ACHN (cell line): ENCODE measurements at regions not wholly inside any gene's neighbourhood (a gene's known extent, or its start where the extent isn't known, plus 50 kb on each side); places are given as distances from the start of the nearest gene placed in this dataset.

Experiments used
- DNase-seq: peaks from one replicate; pipeline ENCODE4 v3.0.0-alpha.2; 2015
- in situ Hi-C: cut with HindIII; loops from 2 replicates; pipeline ENCODE4 v1.10.0; 2017; ENCODE audit warnings: low sequenced_read_pairs, low pct_ligation_motif_present, low pct_unique_long_range_greater_than_20kb

- in situ Hi-C loops, result no loop called here
- no peak for DNase-seq
These were observed 103.7 kb upstream of the ASIC2 start for GRCh38 chr17:33396818-33397217.

- no peak for DNase-seq
- in situ Hi-C loops, result no loop called here
These were observed 105.3 kb upstream of the ASIC2 start for GRCh38 chr17:33398386-33398785.

DNA sequence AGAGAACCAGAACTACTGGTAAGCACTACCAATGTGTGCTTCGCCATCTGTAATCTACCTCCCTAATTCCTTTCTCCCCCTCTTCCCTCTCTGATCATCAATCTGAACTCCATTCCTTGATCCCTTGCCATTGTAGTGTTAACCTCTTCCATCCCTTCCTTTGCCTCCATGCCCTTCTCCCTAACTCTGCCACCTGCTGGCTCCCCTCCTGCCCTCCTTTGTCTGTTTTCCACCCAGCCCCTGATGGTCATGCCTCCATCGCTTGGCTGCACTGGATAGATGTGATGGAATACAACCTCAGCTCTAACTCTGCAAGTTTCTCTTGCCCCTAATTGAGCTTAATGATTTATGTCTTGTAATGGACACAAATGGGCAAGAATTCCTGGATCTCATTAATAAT lies 108.2 kb upstream of the ASIC2 start:
- DNase-seq, result no peak
- in situ Hi-C loops, result no loop called here

GRCh38 chr17:33403194-33403593 lies 110.1 kb upstream of the ASIC2 start:
- in situ Hi-C loops, result no loop called here
- DNase-seq, result no peak

GRCh38 chr17:33404070-33404819 lies 111.2 kb upstream of the ASIC2 start:
- no peak for DNase-seq
- in situ Hi-C loops, result no loop called here

- DNase-seq, result no peak
- in situ Hi-C loops, result no loop called here
These were observed 123.0 kb upstream of the ASIC2 start for GRCh38 chr17:33416131-33416530.

- in situ Hi-C loops, result no loop called here
- DNase-seq, result no peak
These were observed 128.8 kb upstream of the ASIC2 start for GRCh38 chr17:33421933-33422332.

DNA sequence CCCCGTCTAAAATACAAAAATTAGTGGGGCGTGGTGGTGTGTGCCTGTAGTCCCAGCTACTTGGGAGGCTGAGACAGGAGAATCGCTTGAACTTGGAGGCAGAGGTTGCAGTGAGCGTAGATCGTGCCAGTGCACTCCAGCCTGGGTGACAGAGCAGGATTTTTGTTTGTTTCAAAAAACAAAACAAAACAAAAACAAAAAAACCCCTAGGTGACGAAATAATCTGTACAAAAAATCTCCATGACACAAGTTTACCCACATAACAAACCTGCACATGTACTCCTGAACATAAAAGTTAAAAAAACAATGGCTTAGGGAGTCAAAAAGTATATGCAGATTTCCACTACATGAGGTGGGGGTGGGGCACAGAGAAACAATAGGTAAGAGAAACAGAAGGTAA lies 140.5 kb upstream of the ASIC2 start:
- no peak for DNase-seq
- in situ Hi-C loops, result no loop called here

DNA sequence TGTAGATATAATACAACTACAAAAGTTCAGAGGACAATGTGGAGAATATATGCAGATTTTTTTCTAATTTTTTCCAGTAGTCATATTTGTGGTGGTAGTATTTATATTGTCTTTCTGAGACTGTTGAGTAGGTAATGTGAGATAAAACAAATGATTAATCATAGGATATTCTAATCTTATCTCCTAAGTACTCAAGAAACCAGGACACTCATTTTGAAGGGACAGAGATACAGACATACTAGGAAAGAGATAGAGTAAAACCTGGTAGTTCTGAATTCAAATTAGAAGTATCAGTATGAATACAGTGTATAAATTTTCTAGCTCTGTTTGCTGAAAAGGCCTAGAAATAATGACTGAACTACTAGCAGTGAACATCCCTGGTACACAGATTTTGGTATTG lies 141.7 kb upstream of the ASIC2 start:
- DNase-seq, result no peak
- in situ Hi-C loops, result no loop called here

- DNase-seq, result no peak
- in situ Hi-C loops, result no loop called here
These were observed 142.7 kb upstream of the ASIC2 start for GRCh38 chr17:33435721-33436301.

- in situ Hi-C loops, result no loop called here
- peak; percentile 13 for DNase-seq
These were observed 143.2 kb upstream of the ASIC2 start for GRCh38 chr17:33436321-33436720.

DNA sequence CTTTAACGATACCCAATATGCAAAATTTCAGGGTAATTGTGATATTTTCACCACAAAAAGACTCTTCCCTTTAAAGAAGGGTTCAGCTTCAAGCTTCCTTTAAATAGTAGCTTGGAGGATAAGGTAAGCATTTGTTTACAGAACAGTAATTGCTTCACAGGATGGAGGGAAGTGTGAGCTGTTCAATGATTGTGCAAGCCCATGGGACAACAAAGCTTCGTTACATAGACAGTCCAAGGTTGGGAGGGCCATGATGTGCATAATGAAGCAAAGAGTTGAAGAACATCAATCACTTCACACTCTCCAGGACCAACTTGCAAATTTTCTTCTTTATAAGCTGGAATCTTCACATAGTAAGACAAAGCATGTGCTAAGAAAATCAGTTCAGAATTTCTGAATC lies 145.0 kb upstream of the ASIC2 start:
- DNase-seq, result no peak
- in situ Hi-C loops, result no loop called here

GRCh38 chr17:33438578-33438977 lies 145.5 kb upstream of the ASIC2 start:
- no peak for DNase-seq
- in situ Hi-C loops, result no loop called here

DNA sequence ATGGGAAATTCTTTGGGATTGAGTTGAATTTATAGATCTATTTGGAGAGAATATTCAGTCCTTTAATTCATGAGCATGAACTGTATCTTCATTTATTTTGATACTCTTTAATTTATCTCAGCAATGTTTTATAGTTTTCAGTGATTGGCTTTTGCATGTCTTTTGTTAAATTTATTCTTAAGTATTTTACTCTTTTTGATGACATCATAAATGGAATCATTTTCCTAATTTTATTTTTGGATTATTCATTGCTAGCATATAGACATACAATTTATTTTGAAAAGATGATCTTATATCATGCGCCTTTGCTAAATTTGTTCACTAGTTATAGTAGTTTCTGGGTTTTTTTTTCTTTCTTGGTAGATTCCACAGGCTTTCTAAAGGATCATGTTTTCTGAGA lies 149.2 kb upstream of the ASIC2 start:
- in situ Hi-C loops, result no loop called here
- DNase-seq, result no peak

- in situ Hi-C loops, result no loop called here
- DNase-seq, result no peak
These were observed 151.6 kb upstream of the ASIC2 start for GRCh38 chr17:33444731-33445130.

GRCh38 chr17:33447090-33447489 lies 154.0 kb upstream of the ASIC2 start:
- in situ Hi-C loops, result no loop called here
- no peak for DNase-seq

DNA sequence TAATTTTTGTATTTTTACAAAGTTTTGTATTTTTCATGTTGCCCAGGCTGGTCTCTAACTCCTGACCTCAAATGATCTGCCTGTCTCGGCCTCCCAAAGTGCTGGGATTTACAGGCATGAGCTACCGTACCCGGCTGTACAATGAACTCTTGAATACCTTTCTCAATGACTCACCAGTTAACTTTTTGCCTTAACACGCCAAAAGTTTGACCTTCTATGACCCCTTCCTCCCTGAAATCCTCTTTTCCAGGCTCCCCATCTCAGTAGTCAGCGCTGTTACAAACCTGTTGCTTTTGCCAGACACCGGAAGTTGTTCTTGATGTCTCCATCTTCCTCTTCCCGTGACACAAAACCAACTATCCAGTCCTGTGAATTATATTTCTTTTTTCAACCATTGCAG lies 158.1 kb upstream of the ASIC2 start:
- no peak for DNase-seq
- in situ Hi-C loops, result no loop called here

DNA sequence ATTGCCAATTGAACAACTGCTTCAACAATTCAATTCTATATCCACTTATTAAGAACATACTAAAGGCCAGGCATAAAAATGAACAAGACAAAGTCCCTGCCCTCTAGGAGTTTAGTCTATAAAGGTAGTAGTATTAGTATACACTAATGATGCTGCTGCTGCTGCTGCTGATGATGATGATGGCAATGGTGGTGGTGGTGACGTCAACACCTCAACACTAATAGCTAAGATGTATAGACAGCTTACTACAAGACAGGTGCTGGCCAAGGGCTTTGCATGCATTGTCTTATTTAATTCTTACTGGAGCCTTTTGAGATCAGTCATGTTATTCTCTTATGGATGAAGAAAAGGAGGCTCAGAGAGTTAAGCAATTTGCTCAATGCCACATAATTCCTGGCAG lies 164.4 kb upstream of the ASIC2 start:
- in situ Hi-C loops, result no loop called here
- no peak for DNase-seq

DNA sequence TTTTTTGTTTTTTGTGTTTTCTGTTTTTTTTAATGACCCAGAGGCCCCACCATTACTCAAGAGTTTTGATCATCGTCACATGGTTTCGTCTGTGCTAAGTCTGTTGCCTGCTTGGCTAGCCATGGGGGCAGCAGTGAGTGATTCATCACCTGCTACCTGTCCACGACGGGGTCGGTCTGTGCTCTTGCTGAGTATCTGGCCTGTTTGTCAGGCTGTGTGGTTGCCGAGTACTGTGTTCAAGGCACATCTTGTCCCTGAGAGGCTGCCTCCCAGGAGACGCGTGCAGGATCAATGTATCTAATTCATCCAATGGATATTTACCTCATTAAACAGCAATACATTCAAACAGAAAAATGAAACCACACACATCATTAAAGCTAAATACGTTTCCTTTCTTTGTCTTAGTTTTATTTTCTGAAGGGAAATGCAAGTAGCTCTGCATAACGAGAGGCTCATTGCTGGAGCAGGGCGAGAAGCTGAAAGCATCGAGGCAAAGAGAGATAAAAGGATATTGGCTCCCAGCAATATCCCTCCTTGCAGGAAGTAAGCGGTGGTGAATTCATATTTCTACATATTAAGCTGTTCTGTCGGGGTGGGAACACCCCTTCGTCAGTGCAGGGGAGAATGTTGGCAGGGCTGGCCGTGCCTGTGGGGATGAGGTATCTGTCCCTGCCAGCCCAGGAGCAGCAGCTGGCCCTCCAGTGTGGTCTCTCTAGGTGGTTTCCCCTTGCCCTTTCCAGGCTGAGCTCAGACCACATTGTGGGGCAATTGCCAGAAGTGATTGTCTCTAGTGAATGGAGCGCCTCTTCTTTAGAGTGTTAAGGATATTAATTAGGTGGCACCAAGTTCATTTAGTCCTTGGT lies 166.2 kb upstream of the ASIC2 start:
- in situ Hi-C loops, result no loop called here
- DNase-seq, result peak; percentile 51
